ENCODE measurements at regions not wholly inside any gene's neighbourhood (a gene's known extent, or its start where the extent isn't known, plus 50 kb on each side); places are given as distances from the start of the nearest gene placed in this dataset.
"Not testable (repeated sequence)": the region's sequence is repeated elsewhere in the genome, so short reads cannot be mapped to it uniquely, and the experiment has no call there.

GRCh38 chr6:142016666-142017065 lies 116.1 kb upstream of the GJE1 start:
- FAIRE-seq: not testable (repeated sequence)

GRCh38 chr6:142015463-142015862 lies 117.3 kb upstream of the GJE1 start:
- DNase-seq (ENCODE audit: insufficient read length, low spot score); FAIRE-seq: not testable (repeated sequence)

More at GRCh38 chr6:142016666-142017065, 116.1 kb upstream of the GJE1 start:
- not testable (repeated sequence) for DNase-seq (ENCODE audit: insufficient read length, low spot score)

- DNase-seq (ENCODE audit: insufficient read length, low spot score) (no peak), FAIRE-seq (no peak)
- no peak for TF ChIP-seq POLR2A (IDR thresholded peaks at IDR 0.05; ENCODE audit: low read depth, low read length)
Observed at GRCh38 chr6:142015011-142015410, 117.7 kb upstream of the GJE1 start.

- FAIRE-seq (peak; percentile 66), DNase-seq (ENCODE audit: insufficient read length, low spot score) (no peak)
- TF ChIP-seq POLR2A (IDR thresholded peaks at IDR 0.05; ENCODE audit: low read depth, low read length): no peak
Observed at GRCh38 chr6:142014515-142014914, 118.2 kb upstream of the GJE1 start.

GRCh38 chr6:142013875-142014495 lies 118.7 kb upstream of the GJE1 start:
- TF ChIP-seq POLR2A (IDR thresholded peaks at IDR 0.05; ENCODE audit: low read depth, low read length): no peak
- FAIRE-seq (no peak), DNase-seq (ENCODE audit: insufficient read length, low spot score) (no peak)

- no peak for DNase-seq (ENCODE audit: insufficient read length, low spot score)
- no peak for TF ChIP-seq POLR2A (IDR thresholded peaks at IDR 0.05; ENCODE audit: low read depth, low read length)
- FAIRE-seq: no peak
Observed at GRCh38 chr6:142013287-142013686, 119.4 kb upstream of the GJE1 start.

- FAIRE-seq: no peak
- no peak for DNase-seq (ENCODE audit: insufficient read length, low spot score)
- no peak for TF ChIP-seq POLR2A (IDR thresholded peaks at IDR 0.05; ENCODE audit: low read depth, low read length)
Observed at GRCh38 chr6:142011775-142012174, 121.0 kb upstream of the GJE1 start.

GRCh38 chr6:142011156-142011555 lies 121.6 kb upstream of the GJE1 start:
- no peak for TF ChIP-seq POLR2A (IDR thresholded peaks at IDR 0.05; ENCODE audit: low read depth, low read length)
- DNase-seq (ENCODE audit: insufficient read length, low spot score): no peak
- FAIRE-seq: no peak

GRCh38 chr6:142009647-142010046 lies 123.1 kb upstream of the GJE1 start:
- FAIRE-seq (no peak), DNase-seq (ENCODE audit: insufficient read length, low spot score) (no peak)
- TF ChIP-seq POLR2A (IDR thresholded peaks at IDR 0.05; ENCODE audit: low read depth, low read length): no peak

- no peak for TF ChIP-seq POLR2A (IDR thresholded peaks at IDR 0.05; ENCODE audit: low read depth, low read length)
- no peak for DNase-seq (ENCODE audit: insufficient read length, low spot score)
- FAIRE-seq: no peak
Observed at GRCh38 chr6:142008781-142009180, 123.9 kb upstream of the GJE1 start.

GRCh38 chr6:142008016-142008735 lies 124.5 kb upstream of the GJE1 start:
- DNase-seq (ENCODE audit: insufficient read length, low spot score) (no peak), FAIRE-seq (no peak)
- no peak for TF ChIP-seq POLR2A (IDR thresholded peaks at IDR 0.05; ENCODE audit: low read depth, low read length)

GRCh38 chr6:142005021-142005420 lies 127.7 kb upstream of the GJE1 start:
- FAIRE-seq (no peak), DNase-seq (ENCODE audit: insufficient read length, low spot score) (no peak)
- no peak for TF ChIP-seq POLR2A (IDR thresholded peaks at IDR 0.05; ENCODE audit: low read depth, low read length)

- DNase-seq (ENCODE audit: insufficient read length, low spot score) (no peak), FAIRE-seq (no peak)
- no peak for TF ChIP-seq POLR2A (IDR thresholded peaks at IDR 0.05; ENCODE audit: low read depth, low read length)
Observed at GRCh38 chr6:142002825-142003405, 129.8 kb upstream of the GJE1 start.

- no peak for DNase-seq (ENCODE audit: insufficient read length, low spot score)
- no peak for TF ChIP-seq POLR2A (IDR thresholded peaks at IDR 0.05; ENCODE audit: low read depth, low read length)
- no peak for FAIRE-seq
Observed at GRCh38 chr6:141996823-141997222, 135.9 kb upstream of the GJE1 start.

GRCh38 chr6:141992109-141992508 lies 140.6 kb upstream of the GJE1 start:
- TF ChIP-seq POLR2A (IDR thresholded peaks at IDR 0.05; ENCODE audit: low read depth, low read length): no peak
- FAIRE-seq (no peak), DNase-seq (ENCODE audit: insufficient read length, low spot score) (no peak)

Data from H54 (cell line).